ENCODE measurements at regions not wholly inside any gene's neighbourhood (a gene's known extent, or its start where the extent isn't known, plus 50 kb on each side); places are given as distances from the start of the nearest gene placed in this dataset.
"Not testable (repeated sequence)": the region's sequence is repeated elsewhere in the genome, so short reads cannot be mapped to it uniquely, and the experiment has no call there.

DNA sequence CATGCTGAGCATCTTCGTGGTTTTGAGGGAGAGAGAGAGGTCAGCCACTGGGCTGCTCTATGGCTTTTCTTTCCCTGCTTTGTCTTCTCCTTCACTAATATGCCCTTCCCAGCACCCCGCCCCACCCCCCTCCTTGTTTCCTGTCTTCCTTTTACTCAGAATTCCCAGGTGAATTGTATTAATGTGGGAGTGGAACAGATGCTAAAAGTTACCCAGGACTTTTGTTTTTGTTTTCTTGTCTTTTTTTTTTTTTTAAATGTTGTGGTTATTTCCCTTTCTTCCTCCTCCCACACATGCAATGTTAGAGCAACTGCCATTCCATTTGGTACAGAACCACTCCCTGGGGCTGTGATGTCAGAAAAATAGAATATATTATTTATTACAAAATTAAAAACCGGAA, 442.7 kb upstream of the CD180 start:
- Histone ChIP-seq H3K27ac (no peak overlapping the region), H3K36me3 (no peaks in the 10 kb centered on the region), H3K27me3 (no peaks in the 10 kb centered on the region), H3K4me1 (ENCODE audit: insufficient read depth) (peaks cover 6% of the 10 kb centered on the region), H3K9me3 (no peaks in the 10 kb centered on the region), H3K4me3 (no peak overlapping the region)
- WGBS, 3 donors, result 46 to 59% (median 51%) methylated on average over 3 of the region's 3 CpGs
- intact Hi-C loops (cut with DNase I), result no loop called here
- DNase-seq, result peak in 2 of 5 donors; percentile 35 to 48
- no peak for TF ChIP-seq EP300 (IDR thresholded peaks at IDR 0.05)
- no peak for TF ChIP-seq POLR2A (IDR thresholded peaks at IDR 0.05)
- TF ChIP-seq, protein P1, sequence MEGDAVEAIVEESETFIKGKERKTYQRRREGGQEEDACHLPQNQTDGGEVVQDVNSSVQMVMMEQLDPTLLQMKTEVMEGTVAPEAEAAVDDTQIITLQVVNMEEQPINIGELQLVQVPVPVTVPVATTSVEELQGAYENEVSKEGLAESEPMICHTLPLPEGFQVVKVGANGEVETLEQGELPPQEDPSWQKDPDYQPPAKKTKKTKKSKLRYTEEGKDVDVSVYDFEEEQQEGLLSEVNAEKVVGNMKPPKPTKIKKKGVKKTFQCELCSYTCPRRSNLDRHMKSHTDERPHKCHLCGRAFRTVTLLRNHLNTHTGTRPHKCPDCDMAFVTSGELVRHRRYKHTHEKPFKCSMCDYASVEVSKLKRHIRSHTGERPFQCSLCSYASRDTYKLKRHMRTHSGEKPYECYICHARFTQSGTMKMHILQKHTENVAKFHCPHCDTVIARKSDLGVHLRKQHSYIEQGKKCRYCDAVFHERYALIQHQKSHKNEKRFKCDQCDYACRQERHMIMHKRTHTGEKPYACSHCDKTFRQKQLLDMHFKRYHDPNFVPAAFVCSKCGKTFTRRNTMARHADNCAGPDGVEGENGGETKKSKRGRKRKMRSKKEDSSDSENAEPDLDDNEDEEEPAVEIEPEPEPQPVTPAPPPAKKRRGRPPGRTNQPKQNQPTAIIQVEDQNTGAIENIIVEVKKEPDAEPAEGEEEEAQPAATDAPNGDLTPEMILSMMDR (IDR thresholded peaks at IDR 0.05), result no peak

DNA sequence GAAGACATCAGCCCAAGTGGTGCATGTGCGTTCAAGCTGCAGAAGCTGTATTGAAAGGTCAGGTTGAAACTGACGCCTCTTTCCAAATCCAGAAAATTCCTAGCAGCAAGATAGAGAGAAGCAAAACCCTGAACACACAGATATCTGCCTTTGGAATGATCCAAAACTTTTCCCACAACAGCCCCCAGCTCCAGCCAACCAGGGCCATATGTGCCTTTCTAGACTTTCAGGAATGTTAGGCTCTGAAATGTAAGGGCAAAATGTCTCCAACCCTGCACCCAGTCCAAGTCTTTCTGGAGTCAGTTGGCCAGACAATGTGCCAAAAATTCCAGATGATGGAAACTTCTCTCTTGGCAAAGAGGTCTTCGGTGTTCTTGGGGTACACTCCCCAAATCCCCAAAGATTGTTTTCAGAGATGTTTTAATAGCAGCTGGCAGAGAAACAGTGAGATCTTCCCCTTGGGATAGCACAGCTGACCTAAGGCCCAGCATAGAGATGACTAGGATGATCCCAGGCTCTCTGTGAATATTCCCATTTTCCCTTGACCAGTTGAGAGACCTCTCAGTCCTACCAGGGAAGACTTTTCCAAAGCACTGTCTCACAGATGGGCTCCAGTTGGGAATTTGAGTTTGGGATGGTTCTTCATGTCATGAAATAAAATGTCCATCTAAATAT, 440.4 kb upstream of the CD180 start:
- no peak for DNase-seq
- intact Hi-C loops (cut with DNase I), result no loop called here
- WGBS, 3 donors, result 75 to 78% (median 78%) methylated on average over 3 of the region's 3 CpGs
- no peaks in the 10 kb centered on the region for H3K27me3 ChIP-seq
- no peaks in the 10 kb centered on the region for H3K36me3 ChIP-seq
- no peak overlapping the region for H3K4me3 ChIP-seq
- peaks cover 6% of the 10 kb centered on the region for H3K4me1 ChIP-seq (ENCODE audit: insufficient read depth)
- no peaks in the 10 kb centered on the region for H3K9me3 ChIP-seq
- TF ChIP-seq, protein P1 (IDR thresholded peaks at IDR 0.05), result no peak
- TF ChIP-seq POLR2A (IDR thresholded peaks at IDR 0.05), result no peak
- TF ChIP-seq EP300 (IDR thresholded peaks at IDR 0.05), result no peak
- H3K27ac ChIP-seq, result no peak overlapping the region

DNA sequence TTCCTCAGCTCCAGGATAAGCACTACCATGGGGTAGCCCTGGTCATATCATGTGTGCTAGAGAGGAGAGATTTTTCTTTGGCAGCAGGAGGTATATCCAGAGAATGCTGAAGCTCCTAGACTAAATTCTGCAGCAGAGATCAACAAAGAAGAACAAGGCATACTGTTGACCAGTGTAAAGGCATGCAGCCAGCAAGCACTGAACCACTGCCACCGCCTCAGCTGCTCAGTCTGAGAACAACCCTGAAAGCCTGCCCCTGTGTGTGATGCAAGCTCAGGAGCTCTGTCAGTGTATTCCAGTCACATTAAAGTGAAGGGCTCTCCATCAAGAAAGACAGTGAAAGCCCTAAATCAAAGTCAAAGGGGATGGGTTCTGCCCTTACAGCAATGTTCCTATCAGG, 439.5 kb upstream of the CD180 start:
- H3K27ac ChIP-seq, result no peak overlapping the region
- intact Hi-C loops (cut with DNase I), result no loop called here
- H3K9me3 ChIP-seq, result no peaks in the 10 kb centered on the region

DNA sequence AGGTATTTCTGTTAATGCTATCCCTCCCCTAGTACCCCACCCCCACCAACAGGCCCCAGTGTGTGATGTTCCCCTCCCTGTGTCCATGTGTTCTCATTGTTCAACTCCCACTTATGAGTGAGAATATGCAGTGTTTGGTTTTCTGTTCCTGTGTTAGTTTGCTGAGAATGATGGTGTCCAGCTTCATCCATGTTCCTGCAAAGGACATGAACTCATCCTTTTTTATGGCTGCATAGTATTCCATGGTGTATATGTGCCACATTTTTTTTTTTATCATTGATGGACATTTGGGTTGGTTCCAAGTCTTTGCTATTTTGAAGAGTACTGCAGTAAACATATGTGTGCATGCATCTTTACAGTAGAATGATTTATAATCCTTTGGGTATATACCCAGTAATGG, 430.5 kb upstream of the CD180 start:
- H3K4me3 ChIP-seq; DNase-seq; H3K27me3 ChIP-seq; H3K27ac ChIP-seq; intact Hi-C loops (cut with DNase I); H3K36me3 ChIP-seq; H3K9me3 ChIP-seq; H3K4me1 ChIP-seq (ENCODE audit: insufficient read depth): not testable (repeated sequence)

More for the DNA sequence above, 439.5 kb upstream of the CD180 start:
- no peaks in the 10 kb centered on the region for H3K27me3 ChIP-seq
- H3K4me1 ChIP-seq (ENCODE audit: insufficient read depth), result peaks cover 6% of the 10 kb centered on the region
- whole genome bisulfite sequencing, 3 donors, result 13 to 33% (median 19%) methylated on average over 1 of the region's 1 CpG
- TF ChIP-seq POLR2A (IDR thresholded peaks at IDR 0.05) (no peak), EP300 (IDR thresholded peaks at IDR 0.05) (no peak)
- TF ChIP-seq, protein P1 (IDR thresholded peaks at IDR 0.05), result no peak
- no peak overlapping the region for H3K4me3 ChIP-seq
- no peaks in the 10 kb centered on the region for H3K36me3 ChIP-seq
- DNase-seq, result peak; percentile 33 to 80 (median 61)

DNA sequence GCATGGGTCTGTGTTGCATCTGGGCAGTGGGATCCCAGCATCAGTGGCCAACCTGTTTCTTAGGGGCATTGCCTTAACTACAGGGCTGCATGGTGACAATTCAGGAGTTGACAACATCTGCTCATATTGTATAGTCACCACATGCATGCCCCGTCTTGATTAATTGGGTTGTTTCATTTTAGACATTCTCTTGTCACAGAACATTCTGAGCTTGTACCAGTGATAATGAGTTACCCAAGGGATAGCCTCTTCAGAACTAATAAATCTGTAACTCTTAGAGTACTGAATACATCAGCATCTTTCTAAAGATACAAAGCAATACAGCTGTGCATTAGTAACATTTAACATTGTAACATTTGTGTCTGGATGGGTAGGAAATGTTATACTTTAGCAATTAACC, 426.5 kb upstream of the CD180 start:
- Histone ChIP-seq H3K4me1 (ENCODE audit: insufficient read depth) (peaks cover 5% of the 10 kb centered on the region), H3K36me3 (no peaks in the 10 kb centered on the region), H3K4me3 (no peak overlapping the region), H3K27me3 (no peaks in the 10 kb centered on the region), H3K9me3 (no peaks in the 10 kb centered on the region), H3K27ac (no peak overlapping the region)
- WGBS, 3 donors, result 70 to 81% (median 72%) methylated on average over 1 of the region's 1 CpG
- intact Hi-C loops (cut with DNase I), result no loop called here
- no peak for DNase-seq
- TF ChIP-seq EP300 (IDR thresholded peaks at IDR 0.05) (no peak), POLR2A (IDR thresholded peaks at IDR 0.05) (no peak)
- TF ChIP-seq, protein P1 (IDR thresholded peaks at IDR 0.05), result no peak
